ENCODE measurements at regions not wholly inside any gene's neighbourhood (a gene's known extent, or its start where the extent isn't known, plus 50 kb on each side); places are given as distances from the start of the nearest gene placed in this dataset.
"Not testable (repeated sequence)": the region's sequence is repeated elsewhere in the genome, so short reads cannot be mapped to it uniquely, and the experiment has no call there.

DNA sequence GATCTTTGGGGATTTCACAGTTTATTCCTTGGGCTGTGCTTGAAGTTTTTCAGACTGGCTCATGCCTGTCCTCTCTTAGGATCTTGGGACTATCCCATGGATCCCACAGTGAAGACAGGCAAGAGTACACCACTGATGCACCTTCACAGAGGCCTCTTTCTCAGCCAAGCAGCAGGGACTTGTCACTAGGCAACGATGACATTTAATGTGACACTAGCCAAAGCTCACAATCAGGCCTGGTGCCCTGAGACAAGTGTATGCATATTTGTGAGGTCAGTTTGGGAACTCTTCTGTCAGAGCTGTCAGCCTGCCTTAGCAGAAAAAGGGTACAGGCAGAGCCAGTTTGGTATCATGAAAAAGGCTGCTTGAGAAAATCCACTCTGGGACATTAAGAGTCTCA is 68.7 kb downstream of the RBMY1F start:
- not testable (repeated sequence) for DNase-seq (ENCODE audit: insufficient read length, low spot score); FAIRE-seq

DNA sequence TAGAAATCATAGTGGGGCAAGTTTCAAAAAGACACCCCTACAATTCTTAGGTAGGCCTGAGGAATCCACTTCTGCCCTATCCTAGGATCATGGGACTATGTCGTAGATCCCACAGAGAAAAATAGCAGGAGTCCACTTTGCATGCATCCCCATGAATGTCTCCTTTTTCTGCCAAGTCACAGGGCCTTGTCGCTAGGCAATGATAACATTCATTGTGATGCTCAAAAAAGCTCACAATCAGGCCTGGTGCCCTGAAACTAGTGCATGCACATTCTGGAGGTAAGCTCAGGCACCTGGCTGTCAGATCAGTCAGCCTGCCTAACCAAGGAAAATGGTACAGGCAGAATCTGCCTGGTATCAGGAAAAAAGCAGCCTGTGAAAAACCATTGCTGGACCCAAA is 74.6 kb downstream of the RBMY1F start:
- FAIRE-seq: peak; percentile 35
- DNase-seq (ENCODE audit: insufficient read length, low spot score): not testable (repeated sequence)

DNA sequence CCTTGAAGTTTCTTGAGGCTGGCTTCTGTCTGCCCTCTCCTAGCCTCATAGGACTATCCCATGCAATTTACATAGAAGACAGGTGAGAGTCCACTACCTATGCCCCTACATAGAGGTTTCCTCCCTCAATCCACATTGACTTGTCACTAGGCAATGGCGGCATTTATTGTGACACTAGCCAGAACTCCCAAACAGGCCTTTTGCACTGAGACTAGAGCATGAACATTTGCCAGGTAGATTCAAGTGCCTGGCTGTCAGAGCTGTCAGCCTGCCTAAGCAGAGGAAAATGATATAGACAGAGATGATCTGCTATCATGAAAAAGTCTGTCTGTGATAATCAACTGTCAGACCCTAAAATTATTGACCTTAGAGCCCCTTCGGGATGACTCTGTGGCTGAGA is 81.2 kb downstream of the RBMY1F start:
- not testable (repeated sequence) for DNase-seq (ENCODE audit: insufficient read length, low spot score); FAIRE-seq

DNA sequence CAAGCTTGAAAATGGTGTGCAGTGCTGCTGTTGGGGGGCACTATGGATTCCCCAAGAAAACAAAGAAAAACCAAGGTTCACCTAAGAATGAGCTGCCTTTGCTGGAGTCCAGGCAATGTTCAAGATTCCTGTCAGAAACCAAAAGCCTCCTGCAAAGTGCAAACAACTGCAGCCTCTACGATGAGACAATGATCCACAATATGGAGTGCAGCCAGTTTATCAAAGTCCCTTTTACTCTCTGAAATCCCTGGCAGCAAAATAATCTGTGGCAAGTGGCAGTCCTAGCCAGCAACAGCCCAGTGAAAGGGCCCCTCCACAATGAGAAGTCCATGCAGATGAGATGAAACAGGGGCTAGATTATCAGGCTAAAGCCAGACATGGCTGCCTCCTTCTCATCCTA is 85.4 kb downstream of the RBMY1F start:
- FAIRE-seq; DNase-seq (ENCODE audit: insufficient read length, low spot score): not testable (repeated sequence)

GRCh38 chrY:22085975-22086645 is 96.6 kb downstream of the RBMY1F start:
- FAIRE-seq; DNase-seq (ENCODE audit: insufficient read length, low spot score): not testable (repeated sequence)

GRCh38 chrY:22072270-22072669 is 110.5 kb downstream of the RBMY1F start:
- not testable (repeated sequence) for DNase-seq (ENCODE audit: insufficient read length, low spot score); FAIRE-seq

DNA sequence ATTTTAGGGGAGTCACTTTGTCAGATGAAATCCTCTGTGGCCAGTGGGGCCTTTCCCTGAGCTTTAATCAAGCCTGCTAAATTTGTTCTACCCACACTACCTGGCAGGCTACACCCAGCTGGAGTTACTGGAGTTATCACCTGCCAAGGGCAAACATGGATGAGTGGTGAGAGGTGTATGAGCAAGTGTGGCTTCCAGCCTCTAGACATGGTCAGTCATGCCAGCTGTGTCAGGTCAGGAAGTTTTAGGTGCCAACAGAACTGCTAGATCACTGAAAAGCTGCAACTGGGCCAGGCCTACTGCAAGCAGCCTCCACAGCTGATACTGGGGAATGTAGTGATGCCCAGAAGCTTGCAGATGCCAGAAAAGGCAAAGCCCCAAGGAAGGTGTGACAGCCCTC is 122.6 kb downstream of the RBMY1F start:
- FAIRE-seq; DNase-seq (ENCODE audit: insufficient read length, low spot score): not testable (repeated sequence)

DNA sequence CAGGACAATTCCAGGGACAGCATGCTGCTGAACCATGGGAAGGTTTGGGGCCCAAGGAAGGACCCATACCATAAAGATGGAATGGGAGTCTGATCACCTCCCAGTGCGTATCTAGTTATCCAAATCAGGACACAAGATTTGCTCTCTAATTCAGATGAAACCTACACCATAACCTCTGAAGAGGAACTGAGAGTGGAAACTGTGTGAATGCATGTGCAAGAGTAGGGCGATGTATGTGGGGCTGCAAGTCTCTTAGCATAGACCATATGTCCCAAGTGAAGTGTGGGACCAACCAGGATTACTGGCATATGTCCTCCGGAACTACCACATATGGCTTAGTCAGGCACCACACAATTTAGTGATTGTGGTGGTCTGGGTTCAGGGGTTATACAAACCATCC is 95.2 kb upstream of the RBMY1E start:
- DNase-seq (ENCODE audit: insufficient read length, low spot score); FAIRE-seq: not testable (repeated sequence)

- DNase-seq (ENCODE audit: insufficient read length, low spot score); FAIRE-seq: not testable (repeated sequence)
Measured at GRCh38 chrY:22001163-22001562, 83.3 kb upstream of the RBMY1E start.

DNA sequence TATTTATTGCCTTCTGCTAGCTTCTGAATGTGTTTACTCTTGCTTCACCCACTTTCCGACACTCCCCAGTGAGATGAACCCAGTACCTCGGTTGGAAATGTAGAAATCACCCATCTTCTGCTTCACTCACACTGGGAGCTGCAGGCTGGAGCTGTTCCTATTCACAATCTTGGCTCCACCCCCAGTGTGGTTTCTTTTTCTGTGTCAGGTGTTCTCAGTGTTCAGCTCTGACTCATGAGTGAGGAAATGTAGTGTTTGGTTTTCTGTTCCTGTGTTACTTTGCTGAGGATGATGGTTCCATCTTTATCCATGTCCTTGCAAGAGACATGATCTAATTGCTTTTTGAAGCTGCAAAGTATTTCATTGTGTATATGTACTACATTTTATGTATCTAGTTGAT is 69.4 kb upstream of the RBMY1E start:
- FAIRE-seq; DNase-seq (ENCODE audit: insufficient read length, low spot score): not testable (repeated sequence)

- not testable (repeated sequence) for FAIRE-seq
Measured at GRCh38 chrY:21980937-21981336, 63.1 kb upstream of the RBMY1E start.

GRCh38 chrY:21980348-21980747 is 62.5 kb upstream of the RBMY1E start:
- not testable (repeated sequence) for DNase-seq (ENCODE audit: insufficient read length, low spot score); FAIRE-seq

More at GRCh38 chrY:21980937-21981336, 63.1 kb upstream of the RBMY1E start:
- not testable (repeated sequence) for DNase-seq (ENCODE audit: insufficient read length, low spot score)

GRCh38 chrY:21979106-21979505 is 61.3 kb upstream of the RBMY1E start:
- DNase-seq (ENCODE audit: insufficient read length, low spot score); FAIRE-seq: not testable (repeated sequence)

DNA sequence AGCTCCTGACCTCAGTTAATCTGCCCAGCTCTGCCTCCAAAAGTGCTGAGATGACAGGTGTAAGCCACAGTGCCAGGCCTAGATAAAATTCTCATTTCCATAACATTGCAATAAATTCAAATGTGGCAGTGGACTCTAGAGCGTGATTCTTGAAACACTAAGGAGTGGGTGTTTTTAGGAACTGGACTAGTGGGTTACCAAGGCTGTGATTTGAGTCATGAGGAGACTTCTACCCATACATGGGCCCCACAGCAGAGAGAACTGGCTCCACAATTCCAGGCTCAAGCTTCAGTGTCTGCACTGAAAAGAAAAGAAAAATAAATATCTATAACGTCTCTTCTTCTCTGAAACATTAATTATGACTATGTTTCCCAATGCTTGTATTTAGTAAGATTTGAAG is 60.4 kb upstream of the RBMY1E start:
- not testable (repeated sequence) for DNase-seq (ENCODE audit: insufficient read length, low spot score); FAIRE-seq

Measured in GM12891 (cell line).